GM21528 (cell line): ENCODE measurements at regions not wholly inside any gene's neighbourhood (a gene's known extent, or its start where the extent isn't known, plus 50 kb on each side); places are given as distances from the start of the nearest gene placed in this dataset.
"Not testable (repeated sequence)": the region's sequence is repeated elsewhere in the genome, so short reads cannot be mapped to it uniquely, and the experiment has no call there.

Experiments
- ATAC-seq: cut with Tn5 transposase; IDR thresholded peaks from one replicate; pipeline ENCODE4 v1.9.1; 2021; ENCODE audit warnings: mild to moderate bottlenecking, moderate library complexity; ENCODE audit not compliant: unreplicated experiment, low FRiP score

DNA sequence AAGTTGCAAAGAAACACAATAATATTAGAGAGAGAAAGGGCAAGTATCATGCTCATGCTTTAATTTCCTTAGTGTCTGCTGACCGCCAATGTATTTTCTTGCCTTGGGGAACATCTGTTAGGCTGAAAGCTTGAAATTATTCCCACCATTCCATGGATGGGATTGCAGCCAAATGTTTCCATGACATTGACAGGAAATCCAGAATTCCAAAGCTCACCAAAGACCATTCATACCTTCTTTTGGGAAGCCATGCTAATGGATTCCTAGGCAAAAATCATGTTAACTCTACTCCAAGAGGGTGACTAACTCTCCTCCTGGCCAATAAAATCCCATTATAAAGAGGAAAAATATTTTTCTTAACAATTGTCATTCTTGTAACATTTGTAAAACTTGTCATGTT is 661.4 kb upstream of the FAT3 start:
- ATAC-seq = no peak

DNA sequence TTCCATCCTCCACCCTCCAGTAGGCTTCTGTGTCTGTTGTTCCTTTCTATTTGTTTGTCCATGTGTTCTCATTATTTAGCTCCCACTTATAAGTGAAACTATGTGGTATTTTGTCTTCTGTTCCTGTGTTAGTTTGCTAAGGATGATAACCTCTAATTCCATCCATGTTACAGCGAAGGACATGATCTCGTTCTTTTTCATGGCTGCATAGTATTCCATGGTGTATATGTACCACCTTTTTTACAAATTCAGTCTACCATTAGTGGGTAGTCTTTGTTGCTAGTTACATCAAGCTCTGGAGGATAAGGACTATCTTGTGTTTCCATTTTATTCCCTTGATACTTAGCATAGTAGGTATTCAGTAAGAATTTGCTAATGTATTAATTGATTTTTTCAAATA is 664.2 kb upstream of the FAT3 start:
- ATAC-seq = no peak

DNA sequence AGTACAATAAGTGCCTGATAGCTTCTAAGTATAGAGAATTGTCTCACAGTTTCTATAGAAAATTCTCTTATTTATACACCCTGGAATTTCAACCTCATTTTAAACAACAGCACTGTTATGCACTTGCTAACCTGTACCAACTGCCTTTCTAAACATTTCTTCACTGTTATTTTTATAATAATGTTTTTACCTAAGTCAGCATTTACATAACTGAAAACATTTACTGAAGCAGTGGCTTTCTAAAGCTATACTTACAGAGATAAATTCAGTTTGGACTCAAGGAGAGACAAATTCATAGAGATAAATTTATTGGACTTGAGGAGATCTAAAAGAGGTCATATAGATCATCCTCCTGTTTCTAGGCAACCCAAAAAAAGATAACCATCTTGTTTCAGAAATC is 686.6 kb upstream of the FAT3 start:
- no peak for ATAC-seq

DNA sequence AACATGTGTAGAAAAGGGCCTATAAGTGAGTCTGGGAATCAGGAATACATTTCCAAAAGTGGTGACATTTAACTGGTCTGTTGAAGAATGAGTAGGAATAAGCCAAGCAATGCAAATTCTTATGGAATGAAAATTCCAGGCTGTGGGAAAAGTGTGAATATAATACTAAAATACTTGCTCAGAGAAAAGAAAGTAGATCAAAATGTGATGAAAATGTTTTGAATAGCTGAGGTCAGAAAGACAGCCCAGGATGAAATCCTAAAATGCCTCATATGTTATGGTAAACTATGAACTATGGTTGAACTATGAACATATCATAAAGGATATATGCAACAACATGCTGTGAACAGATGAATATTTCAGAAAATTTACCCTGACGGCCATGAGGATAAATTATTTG is 688.3 kb upstream of the FAT3 start:
- ATAC-seq = no peak

DNA sequence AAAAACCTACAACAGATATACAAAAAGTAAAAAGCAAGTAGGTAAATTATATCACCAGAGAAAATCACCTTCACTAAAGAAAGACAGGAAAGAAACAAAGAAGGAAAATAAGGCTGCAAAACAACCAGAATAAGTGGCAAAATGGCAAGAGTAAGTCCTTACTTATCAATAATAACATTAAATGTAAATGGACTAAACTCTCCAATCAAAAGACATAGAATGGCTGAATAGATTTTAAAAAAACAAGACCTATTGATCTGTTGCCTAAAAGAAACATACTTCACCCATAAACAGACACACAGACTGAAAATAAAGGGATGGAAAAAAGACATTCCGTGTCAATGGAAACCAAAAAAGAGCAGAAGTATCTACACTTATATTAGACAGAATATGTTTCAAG is 695.7 kb upstream of the FAT3 start:
- ATAC-seq = no peak

DNA sequence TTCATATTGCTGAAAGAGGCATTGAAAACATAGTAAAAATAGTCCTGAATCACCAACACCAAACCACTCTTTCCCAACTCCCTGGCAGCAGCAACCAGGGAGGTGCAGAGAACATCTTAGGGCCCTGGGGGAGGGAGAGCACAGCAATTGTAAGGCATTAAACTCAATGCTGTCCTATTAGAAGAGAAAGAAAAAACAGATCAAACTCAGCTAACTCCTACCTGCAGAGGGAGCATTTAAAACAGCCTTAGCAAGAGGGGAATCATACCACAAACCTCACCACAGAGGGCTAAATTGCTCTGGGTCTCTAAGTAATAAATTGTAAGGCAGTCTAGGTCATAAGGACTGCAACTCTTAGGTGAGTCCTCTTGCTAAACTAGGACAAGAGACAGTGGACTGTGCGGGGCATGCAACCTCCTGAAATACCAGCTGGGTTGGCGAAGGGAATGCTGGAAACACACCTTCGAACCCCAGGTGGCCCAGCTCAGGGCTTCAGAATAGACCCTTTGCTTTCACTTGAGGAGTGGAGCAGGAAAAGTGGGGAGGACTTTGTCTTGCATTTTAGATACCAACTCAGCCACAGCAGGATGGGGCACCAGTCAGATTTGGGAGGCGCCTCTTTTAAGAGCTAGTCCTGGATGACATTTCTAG is 697.1 kb upstream of the FAT3 start:
- no peak for ATAC-seq

DNA sequence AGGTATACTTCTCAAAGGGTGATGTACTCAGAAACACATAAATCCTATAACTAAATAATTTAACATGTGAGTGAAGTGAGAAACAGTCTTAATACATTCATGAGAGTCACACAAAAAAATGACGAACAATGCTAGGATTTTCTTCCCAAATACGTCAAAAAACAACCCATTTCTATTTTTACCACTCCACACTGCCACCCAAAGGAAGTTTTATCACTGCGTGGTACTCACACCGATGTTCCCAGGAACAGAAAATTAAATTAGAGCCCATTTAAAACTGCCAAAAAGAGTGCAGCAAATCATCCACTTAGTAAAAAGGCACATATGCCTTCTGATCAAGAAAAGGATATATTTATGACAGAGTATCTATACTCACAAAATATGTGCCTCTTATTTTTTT is 710.9 kb upstream of the FAT3 start:
- no peak for ATAC-seq

DNA sequence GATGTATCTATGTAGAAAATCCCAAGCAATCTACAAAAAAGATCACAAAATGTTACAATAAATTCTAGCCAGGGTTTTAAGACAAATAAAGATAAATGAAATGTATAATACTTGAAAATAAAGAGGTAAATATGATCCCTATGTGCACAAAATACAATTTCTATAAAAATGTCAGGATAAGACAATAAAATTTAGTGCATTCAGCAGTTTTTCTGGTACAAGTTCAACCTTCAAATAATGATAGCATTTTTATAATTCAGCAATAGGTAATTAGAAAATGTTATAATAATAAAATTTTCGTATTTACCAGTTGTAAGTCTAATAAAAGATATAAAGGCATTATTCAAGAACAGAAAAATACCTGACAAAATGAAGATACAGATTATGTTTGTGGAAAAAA is 726.8 kb upstream of the FAT3 start:
- ATAC-seq = no peak

DNA sequence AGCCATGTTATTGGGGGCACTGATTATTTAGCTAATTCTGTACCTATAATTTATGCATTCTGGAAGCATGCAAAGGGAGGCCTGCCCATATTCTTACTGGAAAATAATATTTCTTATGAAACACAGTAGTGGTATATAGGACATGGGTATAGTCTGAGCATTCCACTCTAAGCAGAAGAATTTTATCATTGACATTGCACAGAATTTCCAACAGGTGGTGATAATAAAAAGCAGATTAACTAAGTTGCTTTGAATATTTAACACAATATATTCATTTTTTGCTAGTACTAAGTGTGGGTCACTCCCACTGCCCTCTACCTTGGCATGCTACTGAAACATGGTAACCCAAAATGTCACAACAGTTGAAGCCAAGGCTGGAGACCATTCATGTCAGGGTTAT is 728.8 kb upstream of the FAT3 start:
- ATAC-seq = no peak

DNA sequence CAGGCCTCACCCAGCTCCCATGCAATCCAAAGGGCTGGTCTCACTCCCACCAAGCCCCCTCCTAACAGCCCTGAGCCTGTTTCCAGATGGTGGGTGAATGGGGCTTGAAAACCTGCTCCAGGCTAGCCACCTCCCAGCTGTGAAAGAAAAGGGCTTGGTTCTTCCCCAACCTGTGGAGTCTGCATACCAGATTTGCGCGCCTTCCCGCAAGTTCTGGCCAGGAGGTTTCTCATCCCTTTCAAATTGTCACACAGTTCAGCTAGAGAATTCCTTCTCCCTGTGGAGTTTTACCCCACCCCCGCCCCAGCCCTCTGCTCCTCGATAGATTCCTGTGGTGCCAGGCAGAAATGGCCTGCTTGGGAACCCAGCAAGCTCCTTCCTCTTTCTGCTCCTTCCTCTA is 734.6 kb upstream of the FAT3 start:
- no peak for ATAC-seq

DNA sequence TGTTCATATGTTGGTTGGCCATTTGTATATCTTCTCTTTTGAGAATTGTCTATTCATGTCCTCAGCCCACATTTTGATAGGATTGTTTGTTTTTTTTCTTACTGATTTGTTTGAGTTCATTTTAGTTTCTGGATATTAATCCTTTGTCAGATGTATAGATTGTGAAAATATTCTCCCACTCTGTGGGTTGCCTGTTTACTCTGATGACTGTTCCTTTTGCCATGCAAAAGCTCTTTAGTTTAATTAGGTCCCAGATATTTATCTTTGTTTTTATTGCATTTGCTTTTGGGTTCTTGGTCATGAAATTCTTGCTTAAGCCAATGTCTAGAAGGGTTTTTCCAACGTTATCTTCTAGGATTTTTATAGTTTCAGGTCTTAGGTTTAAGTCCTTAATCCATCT is 740.7 kb upstream of the FAT3 start:
- ATAC-seq = not testable (repeated sequence)

DNA sequence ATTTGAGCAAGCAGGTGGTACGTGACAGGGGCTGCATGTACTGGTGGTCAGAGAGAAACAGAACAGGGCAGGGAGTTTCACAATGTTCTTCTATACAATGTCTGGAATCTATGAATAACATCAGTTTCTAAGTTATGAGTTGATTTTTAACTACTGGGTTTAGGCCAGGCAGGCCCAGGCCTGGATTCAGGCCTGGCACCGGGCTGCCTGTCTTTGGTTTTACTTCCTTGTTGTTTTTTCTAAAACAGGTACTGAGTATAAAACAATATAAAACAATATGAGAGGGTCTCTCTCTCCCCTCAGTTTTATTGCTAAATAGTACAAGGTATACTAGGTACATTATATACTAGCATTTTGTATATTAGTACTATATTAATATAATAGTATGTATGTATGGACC is 742.7 kb upstream of the FAT3 start:
- ATAC-seq = not testable (repeated sequence)

DNA sequence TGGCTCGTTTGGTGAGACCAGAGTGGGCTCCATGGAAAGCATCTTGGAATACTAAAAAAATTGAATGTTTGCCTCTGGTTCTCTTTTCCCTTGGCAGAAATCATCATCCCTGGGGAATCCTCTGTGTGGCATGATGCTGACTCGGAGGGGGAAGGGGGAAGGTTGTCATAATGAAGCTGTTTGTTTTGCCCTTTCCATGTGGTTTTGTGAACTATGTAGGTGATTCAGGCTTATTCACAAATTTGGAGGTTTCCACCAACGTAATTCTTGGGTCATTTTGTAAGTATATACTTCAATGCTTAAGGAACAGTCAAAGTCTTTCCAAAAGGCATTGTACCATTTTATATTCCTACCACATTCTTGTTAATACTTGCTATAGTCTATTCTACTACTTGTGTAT is 754.0 kb upstream of the FAT3 start:
- no peak for ATAC-seq

DNA sequence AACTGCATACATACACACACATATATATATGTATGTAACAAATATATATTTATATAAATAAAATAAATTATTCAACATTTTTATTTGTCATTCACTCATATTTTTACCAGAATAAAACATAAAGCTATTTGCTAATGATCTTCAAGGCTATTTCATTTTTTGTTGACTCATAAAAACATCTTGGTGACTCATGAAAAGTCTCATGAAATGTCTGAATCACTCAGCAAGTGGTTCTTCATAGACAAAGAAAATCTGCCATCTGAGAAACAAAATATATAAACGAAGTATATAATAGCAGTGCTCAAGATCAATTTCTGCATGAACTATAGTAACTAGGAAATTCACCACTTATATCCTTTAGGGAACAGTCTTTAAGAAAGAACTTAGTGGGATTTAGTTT is 764.8 kb upstream of the FAT3 start:
- ATAC-seq = no peak

DNA sequence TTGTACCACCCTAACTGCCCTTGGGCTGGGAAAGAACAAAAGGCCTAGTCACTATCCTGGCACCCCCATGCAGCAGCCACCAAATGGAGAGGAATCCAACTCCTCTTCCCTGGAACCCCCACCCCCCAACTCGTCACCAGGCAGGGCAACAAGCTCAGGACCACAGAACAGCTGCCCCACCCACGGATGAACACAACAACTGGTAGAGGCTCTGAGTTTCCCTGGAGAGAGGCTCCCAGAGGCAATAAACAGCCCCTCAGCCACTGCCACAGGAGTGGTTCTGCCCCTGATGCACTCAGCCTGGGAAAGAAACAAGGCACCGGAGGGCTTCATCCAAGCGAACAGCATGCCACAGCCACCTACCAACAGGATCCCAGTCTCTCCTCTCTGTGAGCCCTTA is 778.4 kb upstream of the FAT3 start:
- ATAC-seq = no peak

DNA sequence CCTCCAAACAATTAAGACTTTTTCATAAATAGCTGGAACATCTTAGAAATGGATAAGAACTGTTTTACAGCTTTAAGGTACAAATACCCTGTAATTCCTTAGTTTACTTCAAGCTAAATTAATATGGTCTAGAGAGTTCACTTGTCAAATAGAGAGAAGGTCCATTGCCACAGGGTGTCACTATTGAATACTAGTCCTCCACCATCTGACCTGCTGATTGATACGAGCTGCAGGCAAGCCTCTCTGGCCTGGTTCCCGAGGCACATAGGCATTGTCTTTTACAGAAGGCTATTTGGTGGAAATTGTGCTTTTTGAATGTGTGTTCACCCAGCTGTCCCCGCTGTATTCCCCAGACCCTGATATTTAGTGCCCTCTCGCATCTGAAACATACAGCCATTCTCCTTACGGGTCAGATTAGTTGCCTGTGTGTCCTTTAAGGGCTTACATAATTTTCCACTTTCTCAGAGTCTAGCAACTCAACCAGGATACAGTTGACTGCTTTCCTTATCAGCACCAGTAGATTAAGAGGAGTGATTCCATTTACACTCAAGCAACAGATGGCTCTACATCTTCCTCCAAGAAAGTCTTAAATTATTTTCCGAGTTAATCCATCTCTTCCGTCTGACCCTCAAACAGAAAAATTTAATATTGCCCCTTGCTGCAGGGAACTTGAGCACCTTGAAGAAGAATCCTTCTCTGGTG is 788.8 kb upstream of the FAT3 start:
- ATAC-seq = no peak

DNA sequence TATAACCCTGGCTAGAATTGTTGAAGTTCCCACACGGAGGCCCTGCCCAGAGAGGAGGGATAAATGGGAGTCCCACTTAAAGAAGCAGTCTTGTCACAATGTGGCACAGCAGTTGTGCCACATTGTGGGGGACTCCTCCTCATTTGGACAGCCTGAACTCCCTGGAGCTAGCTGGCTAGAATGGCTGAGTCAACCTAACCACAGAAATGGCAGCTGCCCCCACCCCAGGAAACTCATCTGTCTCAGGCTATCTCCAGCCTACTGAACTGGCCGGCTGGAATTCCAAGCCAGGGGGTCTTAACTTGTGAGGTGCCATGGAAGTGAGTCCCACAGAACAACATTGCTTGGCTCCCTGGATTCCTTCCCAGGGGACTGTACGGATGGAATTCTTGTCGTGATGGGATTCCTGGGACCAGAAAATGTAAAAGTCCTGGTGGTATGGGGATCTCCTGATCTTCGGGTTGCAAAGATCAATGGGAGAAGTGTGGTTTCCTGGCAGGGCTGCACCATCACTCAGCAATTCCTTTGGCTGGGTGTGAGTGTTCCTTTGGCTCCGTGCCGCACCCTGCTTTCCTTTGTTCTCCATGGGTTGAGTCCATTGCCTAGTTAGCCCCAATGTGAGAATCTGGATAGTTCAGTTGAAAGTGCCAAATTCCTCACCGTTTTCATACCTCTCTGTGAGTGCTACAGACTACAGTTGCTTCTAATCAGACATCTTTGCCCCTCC is 791.2 kb upstream of the FAT3 start:
- ATAC-seq = no peak

DNA sequence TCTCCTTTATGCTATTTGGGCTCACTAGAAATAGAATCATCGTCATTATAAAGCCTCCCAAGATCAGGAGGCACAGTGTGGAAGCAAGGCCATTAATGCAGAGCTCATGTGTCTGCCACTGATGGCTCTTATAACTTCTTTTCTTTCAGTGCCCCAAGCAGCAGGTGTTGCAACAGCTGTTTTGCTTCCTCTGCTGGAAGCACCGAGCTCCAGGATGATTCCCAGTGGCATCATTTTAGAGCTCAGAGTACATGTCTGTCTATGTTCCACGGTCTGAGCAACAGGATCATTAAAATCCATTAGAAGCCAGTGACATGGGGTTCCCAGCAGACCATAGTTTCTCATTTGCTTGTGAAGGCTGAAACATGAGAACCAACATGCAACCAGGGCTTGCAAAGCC is 803.0 kb upstream of the FAT3 start:
- ATAC-seq = no peak

DNA sequence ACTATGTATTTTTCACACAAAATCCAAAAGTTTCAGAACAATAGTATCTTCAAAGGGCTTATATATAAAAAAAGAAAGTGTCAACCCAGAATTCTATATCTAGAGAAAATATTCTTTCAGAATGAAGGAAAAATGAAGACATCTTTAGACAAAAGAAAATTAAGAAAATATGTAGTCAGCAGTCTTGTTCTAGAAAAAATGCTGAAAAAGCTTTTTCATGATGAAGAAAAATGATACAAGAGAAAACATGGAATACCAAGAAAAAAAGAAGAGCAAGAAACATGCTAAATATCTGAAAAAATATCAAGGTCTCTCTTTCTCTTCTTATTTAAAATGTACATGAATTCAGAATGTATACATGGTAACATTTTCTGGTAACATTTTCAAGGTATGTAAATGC is 816.8 kb upstream of the FAT3 start:
- no peak for ATAC-seq

DNA sequence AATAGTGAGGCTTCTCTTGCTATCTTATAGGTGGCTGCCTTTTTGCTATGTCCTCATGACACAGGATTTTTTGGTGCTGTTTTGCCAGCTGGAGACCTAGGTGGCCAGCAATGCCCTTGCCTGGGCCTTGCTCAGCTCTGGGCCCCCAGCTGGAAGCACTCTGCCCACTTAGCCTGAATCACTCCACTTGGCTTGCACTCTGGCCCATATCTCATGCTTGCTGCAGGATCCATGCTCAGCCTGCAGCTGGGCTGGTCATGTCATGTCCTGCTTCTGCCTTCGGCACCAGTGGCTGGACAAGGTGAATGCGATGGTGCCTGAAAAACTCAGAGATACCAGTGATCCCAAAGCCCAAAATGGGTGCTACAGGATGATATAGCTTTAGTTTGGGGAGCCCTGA is 818.6 kb upstream of the FAT3 start:
- ATAC-seq = no peak

DNA sequence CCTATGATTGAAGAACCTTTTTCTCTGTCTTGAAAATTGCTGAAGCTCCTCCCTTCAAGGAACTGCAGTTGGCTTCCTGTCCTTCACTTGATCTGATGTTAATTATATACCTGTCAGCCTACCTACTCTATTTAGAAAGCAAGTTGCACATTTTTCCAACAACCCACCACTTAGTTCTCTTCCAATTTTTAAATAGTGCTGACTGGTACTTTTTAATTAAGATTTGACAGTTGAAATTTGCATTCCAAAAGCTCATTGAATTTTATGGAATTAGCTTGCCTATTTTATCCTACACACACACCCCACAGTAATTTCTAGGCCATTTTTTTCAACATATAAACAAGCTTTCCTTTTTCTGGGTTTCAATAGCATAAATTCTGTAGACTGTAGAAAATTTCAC is 820.3 kb upstream of the FAT3 start:
- no peak for ATAC-seq

DNA sequence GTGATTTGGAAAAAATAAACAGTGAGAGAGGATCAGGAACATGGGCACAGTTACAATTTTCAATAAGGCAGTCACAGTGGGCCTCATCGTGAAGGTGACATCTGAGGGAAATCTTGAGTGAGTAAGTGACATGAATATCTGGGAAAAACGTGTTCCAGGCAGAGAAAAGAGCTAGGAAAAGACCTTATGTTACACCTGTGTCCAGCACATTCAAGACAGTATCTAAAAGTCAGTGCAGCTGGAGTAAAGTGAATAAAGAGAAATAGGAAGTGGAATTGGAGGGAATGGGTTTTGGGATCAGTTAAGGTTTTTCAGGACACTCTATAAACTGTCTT is 827.5 kb upstream of the FAT3 start:
- no peak for ATAC-seq
